NCI-H1048 (cell line): ENCODE measurements at regions not wholly inside any gene's neighbourhood (a gene's known extent, or its start where the extent isn't known, plus 50 kb on each side); places are given as distances from the start of the nearest gene placed in this dataset.
A peak's percentile ranks its signal among the peaks of the same experiment; 100 is the strongest.

Source experiments
- DNase-seq: peaks from one replicate; lab custom pipeline; 2025; lab: John Stamatoyannopoulos, UW

DNA sequence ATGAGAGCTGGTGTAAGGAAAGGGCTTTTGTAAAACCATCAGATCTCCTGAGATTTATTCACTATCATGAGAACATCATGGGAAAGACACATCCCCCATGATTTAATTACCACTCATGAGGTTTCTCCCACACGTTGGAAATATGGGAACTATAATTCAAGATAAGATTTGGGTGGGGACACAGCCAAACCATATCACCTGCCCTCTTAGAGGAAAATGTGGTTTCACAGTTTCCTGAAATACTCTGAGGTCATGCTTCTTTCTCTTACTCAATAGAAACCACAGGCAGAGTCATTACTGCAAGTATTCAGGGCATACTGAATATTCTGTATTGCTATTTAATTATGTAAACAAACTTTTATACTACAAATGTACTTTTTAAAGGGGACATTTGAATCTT lies 1453.3 kb downstream of the PCDH18 start:
- no peak for DNase-seq

DNA sequence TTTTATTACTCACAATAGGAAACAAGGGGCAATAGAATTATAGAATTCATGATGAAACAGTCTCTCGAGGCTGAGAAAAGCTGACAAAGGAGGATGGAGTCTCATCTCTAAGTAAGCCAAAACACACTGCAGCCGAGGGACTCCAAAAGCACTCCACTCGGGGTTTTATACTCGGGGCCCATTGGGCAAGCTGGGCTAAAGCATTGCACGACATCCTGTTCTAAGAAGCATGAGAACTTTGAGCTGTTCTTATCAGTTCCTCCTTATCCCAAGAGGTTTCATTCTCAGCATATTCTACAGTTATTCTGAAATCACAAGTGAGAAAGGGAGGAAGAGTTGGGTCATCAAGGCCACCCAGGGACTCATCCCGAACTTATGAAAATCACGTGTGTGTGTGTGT lies 1475.5 kb downstream of the PCDH18 start:
- no peak for DNase-seq

DNA sequence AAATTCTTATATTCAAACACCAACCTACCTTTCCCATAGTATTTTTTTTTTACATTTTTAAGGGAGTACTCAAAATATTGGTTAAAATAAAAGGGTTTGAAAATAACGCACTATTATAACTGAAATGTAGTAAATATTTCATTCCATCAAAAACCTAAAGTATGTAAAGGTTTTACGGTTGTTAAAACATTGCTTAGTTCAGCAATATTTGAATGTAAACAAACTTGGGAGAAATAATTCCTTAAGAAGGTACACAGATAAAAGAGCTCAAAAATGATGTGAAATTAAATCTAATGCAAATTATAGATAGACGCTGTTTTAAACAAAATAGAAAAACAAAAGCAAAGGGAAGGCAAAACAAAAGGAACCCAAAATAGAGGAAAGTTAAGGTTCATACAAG lies 1476.9 kb downstream of the PCDH18 start:
- DNase-seq: no peak

DNA sequence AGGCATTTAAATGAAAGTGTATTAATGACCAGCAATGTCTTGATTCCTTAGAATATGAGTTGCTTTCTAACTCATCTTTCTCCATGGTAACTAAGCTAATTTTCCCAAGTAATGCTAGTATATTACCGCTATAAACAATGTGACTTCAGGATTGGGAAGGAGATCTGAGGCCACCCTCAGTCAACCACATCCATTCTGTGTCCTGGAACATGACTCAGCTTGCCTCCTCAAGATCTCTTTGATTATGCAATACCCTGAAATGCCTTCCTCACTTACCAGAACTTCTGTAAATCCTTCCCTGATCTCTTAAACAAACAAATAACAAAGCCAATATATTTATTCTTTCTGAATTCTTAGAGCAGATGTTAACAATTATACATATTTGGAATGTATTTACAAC lies 1495.5 kb downstream of the PCDH18 start:
- DNase-seq: no peak

DNA sequence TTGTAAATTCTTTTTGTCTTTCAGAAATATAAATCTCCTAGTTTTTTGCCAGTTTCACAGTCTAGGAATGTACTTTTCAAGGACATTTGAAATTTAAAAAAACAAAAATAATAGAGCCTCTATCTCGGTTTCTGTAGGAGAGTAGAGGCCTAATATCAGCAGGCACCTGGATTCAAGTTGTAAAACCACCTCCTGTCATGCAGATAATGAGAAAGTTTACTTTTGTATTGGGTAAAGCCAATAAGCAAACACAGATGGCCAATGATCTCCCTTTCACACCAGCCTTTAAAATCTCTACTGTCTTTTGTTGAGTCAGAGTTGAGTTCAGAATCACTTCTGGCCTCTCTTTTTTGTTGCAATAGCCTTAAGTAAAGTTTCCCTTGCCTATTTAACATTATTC lies 1499.9 kb downstream of the PCDH18 start:
- no peak for DNase-seq

DNA sequence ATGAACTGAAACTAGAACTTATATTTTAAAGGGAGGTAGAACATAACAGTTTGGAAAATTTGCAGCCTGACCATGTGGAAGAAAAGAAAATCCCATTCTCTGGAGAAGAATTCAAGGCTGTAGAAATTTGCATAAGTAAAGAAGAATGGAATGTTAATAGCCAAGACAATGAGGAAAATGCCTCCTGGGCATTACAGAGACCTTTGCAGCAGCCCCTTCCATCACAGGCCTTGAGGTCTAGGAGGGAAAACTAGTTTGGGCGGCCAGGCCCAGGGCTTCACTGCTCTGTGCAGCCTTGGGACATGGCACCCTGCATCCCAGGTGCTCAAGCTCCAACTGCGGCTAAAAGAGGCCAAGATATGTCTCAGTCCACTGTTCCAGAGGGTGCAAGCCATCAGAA lies 1506.8 kb downstream of the PCDH18 start:
- DNase-seq: peak; percentile 7

DNA sequence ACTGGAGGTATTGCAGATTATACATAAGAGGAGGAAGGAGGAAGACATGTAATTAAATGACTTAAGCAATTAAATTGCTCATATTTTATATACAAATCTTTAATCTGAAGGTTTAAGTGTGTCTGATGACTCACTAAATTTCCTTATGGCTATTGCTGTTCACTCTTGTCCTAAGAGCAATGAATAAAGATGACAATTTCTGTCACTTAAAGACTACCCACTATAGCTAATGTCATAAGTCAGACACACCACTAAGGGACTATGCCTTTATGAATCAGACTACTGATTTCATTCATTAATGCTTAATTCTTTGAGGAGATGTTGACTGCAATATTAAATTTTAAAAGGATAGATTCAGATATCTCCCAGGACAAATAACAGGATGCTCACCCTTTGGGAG lies 1514.7 kb downstream of the PCDH18 start:
- DNase-seq: no peak

DNA sequence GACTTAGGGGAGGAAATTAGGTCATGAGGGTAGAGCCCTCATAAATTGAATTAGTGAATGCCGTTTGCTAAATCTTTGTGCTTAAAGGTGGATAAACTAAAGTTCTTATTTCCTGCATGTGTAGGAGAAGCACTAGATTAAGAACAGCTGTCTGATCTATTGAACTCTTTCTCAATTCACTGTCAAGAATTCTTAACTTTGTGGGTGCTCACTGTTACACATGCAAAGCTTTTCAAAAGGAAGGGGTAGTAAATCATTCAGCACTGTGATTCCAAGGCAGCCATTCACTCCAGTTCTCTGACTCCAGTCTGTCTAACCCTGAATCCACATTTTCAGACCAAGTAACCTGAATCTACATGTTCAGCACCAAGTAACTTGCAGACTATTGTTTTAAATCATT lies 1520.1 kb downstream of the PCDH18 start:
- no peak for DNase-seq

DNA sequence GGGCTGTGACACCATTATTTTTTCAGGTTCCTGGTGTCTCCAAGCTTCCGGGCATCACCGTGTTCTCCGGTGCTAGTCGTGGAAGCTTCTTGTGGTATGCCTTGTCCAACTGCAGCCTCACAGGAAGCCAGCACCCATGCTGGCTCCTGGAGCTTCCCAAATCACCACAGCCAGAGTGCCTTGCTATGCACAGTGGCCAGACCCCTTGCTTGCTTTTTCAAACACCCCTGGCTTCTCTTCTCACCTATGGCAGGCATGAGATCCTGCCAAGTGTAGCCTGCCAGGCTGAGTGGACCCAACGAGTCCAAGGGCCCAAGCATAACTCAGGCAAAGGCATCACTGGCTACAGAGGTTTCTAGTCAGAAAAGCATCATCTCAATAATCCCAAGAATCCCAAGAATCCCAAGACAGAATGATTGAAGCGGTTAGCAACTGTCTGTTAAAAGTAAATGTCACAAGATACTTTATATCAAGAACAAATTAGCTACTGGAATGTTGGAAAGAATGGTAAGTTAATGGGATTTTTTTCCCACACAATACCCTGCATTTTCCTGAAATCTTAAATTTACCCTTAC lies 1522.9 kb downstream of the PCDH18 start:
- DNase-seq: no peak

DNA sequence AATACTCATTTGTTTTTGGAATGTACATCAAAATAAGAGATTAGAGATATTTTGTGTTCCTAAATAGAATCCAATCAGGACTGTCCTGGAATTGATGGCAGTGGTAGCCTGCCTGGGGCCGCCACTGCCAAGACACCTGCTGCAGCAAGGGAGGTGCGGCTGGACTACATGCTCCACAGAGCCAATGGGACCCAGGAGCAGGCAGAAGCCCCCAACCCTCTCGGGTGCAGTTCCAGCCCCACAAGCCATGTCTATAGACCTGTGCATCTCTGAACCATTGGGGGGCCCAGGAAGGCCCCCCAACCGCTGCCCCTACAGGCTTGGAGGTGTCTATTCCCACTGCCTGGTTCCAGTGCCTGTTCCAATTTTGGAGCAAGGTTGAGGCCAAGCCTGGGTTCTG lies 1524.3 kb downstream of the PCDH18 start:
- DNase-seq: no peak

DNA sequence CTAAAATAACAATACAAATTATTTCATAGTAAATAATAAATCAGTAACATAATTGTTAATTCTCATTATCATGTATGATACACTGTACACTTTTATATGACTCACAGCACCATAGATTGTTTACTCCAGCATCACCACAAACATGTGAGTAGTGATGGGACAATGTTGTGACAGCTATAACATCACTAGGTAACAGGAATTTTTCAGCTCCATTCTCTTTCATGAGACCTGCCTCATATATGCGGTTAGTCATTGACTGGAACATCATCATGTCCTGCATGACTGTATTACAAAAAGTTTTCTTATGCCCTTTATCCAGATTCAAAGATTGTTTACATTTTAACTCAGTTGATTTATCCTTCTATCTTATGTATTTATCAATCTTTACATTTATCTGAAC lies 1530.0 kb downstream of the PCDH18 start:
- DNase-seq: no peak

DNA sequence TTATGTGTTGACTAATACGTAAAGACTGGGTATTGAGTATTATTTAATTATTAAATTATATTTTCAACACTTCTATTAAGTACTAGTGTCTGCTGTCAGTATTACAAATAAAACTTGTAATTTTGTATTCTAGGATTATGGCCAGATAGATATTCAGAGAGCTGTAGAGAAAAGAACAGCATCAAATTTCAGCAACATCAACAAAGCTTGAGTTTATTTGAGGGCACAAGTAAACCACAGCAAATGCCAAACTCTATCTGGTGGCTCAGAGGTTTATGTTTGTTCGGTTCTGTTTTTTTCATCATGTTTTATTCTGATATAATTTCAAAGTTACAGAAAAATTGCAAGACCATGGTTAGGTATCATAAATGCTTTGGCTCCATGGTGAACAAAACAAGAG lies 1530.5 kb downstream of the PCDH18 start:
- no peak for DNase-seq

DNA sequence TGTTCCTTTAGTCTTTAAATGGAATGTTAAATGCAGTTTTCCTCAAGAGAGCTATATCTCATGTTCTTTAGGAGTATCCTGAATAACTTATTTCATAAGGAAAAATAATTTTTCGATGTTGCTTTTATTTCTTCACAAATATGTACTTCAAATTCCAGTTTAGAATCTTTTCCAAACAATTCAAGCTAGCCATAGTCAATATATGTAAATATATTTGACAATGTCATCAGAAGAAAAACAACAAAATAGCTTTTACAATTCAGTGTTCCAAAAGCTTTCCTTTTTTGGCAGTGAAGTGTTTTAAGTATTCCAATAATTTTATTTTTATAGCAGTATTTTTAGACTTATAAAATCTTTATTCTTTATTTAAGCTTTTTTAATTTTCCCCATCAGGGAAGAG lies 1532.0 kb downstream of the PCDH18 start:
- no peak for DNase-seq

DNA sequence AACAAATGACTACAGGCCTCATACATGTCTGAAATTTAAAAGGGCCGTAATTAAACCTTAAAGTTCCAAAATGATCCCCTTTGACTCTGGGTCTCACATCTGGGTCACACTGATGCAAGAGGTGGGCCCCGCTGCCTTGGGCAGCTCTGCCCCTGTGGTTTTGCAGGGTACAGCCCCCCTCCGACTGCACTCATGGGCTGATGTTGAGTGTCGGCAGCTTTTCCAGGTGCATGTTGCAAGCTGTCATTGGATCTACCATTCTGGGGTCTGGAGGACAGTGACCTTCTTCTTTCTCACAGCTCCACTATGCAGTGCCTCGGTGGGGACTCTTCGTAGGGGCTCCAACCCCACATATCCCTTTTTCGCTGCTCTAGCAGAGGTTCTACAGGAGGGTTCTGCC lies 1537.9 kb downstream of the PCDH18 start:
- no peak for DNase-seq

DNA sequence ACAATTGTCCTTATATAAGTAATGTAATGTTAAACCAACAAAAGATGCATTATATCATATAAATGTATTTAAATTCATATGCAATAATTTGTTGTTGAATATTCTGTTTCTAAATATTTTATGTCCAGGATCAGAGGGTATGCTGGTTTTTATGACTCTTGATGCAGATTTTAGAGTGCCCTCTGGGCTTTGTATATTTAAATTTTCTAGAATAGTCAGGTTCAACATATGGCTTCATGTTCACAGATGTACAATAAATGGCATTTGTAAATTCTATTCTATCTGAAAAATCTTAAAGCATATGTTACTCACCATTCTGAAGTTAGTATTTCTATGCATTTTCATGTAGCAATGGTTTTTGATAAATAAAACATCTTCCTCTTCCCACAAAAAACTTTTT lies 1555.4 kb downstream of the PCDH18 start:
- no peak for DNase-seq

DNA sequence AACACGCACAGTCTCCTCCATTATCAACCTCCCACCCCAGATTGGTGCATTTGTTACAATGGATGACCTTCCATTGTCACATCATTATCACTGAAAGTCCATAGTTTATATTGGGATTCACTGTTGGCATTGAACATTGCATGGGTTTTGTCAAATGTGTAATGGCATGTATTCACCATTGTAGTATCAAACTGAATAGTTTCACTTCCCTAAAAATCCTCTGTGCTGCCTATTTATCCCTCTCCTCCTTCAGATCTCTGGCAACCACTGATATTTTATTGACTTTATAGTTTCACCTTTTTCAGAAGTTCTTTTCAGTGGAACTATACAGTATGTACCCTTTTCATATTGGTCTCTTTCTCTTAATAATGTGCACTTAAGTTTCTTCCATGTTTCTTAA lies 1565.4 kb downstream of the PCDH18 start:
- DNase-seq: no peak

DNA sequence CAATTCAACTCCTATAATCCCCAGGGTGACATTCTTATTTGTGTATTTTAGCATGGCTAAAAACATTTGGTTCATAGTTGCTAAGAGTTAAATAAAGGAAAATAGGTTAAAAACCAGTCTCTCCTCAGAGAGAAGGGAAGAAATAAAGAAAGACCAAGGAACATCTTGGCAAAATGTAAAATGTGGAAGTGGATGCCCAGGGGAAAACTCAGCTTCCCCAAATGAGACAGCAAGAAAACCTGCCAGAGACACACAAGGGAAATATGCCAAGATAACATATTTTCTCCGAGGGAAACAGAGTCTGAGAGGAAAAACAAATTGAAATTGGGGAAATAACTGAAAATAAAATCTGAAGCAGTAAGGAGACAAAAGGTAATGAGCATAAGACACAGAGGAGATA lies 1569.3 kb downstream of the PCDH18 start:
- DNase-seq: no peak

DNA sequence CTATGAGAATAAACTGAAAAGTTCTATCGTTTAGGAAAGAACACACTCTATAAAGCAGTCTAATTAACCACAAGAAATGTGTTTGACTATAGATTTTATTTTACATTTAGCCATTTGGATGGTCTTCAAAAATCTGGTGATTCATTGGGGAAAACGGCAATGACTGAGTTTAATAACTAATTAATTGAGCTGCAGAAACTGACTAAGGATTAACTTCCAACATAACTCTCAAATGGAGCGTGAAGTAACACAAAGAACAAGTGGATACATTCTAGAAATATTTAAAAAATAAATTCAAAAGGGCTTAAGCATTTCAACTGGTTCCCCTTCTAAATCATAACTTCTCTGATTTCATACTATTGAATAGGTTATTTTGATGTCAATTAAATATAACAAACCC lies 1582.4 kb downstream of the PCDH18 start:
- no peak for DNase-seq

DNA sequence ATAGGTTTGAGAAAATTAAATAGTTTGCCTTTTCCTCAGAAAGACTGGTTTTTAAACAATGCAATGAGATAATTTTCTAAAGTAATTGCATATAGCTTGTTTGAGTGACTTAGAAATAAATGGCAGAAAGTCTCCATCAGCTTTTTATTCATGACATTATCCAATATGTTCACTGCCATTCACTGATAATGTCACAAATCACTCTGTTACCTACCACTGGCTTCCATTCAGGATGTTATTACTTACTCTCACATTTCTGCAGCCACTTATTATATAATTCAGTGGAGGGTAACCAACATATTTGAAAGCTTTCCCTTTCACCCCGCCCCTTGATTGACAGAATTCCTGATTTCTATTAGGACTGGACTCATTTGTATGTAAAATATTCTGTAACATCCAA lies 1583.5 kb downstream of the PCDH18 start:
- DNase-seq: no peak

DNA sequence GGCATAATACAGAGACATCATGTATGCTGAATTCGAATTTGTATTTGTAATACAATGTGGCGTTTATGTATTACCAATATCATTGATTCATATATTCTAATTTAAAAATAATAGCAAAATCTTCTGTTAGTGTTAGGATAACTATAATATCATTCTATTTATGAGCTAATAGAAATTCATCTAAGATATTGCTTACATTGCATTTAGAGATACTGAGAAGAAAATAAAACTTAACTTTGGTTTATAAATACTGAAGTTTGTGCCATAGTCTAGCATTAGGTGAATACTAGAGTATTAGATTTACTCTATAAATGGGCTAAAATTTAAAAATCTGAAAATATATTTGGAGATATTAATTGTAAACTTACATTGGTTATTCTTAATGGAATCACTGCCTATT lies 1590.6 kb downstream of the PCDH18 start:
- DNase-seq: no peak

DNA sequence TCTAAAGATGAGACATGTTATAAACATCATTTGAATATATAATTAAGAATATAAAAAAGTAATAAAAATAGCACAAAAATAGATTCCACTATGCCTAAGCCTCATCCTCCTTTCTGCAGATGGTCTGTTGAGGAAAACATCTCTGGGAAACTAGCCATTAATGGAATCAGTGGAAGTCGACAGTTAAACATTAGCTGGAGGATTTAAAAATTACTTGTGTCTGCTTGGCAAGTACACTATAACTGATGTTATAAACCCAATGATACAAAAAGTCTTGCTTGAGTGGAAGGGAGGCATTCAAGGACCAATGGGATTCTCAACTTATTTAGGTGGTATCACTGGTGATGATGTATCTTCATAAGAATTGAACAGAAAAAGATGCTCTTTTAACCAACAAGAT lies 1598.3 kb downstream of the PCDH18 start:
- DNase-seq: no peak

DNA sequence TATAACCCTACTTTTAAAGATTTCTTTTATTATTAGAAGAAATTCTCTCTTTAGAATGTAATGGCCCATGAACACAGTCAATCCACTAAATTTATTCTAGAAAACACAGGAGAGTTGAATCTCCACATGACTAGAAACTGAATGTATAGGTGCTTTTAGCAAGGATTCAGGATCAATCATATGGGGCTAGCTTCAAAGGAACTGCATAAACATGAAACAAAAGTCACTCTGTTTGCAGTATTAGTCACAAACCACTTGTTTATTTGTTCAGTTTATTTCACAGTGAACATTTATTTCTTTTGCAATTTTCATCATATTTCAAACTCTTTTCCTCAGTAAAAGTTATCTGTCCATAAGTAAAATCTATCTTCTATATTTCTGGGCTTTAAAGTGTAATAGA lies 1604.6 kb downstream of the PCDH18 start:
- no peak for DNase-seq

DNA sequence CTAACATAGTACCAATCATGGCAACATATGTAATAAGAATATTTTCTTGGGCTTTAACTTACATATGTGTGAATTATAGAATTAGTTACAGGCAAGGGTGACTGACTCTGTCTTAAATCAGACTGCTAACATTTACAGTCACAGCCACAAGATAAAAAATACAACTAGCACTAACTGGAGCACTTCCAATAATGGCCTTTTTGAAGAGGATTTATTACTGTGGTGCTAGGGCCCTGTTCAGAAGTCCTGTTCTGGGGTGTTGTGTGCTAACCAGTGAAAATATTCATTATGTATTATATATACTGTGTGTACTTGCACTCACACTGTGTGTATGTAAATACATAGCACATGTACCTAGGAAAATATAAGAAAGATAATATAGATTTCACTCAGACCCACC lies 1611.2 kb downstream of the PCDH18 start:
- DNase-seq: no peak

DNA sequence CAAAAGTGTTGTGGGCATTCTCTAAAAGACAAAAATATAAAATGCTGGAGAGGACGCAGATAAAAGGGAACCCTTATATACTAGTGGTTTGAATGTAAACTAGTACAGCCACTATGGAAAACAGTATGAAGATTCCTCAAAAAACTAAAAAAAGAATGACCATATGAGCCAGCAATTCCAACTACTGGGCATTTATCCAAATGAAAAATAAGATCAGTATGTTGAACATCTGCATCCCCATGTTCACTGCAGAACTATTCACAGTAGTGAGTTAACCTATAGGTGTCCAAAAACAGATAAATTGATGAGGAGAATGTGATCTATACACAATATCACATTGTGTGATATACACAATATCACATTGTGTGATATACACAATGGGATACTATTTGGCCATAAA lies 1615.3 kb downstream of the PCDH18 start:
- DNase-seq: no peak

DNA sequence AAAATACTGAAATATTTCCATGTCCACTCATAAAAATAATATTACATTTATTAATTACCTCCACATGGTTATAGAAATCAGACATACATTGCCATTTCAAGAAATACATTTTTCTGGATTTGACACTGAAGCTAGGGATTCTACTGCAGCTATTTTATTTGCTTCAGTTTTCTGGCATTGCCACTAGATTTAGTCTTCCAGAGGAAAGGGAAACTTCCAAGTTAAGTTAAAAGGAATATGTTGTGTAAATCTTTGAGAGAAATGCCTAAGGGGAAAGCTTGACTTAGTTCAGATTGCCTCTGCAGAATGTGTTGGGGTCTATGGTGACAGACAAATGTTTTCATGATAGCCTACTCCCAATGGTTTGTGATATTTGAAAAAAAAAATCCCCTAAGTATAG lies 1631.3 kb downstream of the PCDH18 start:
- DNase-seq: no peak
